ENCODE measurements at regions not wholly inside any gene's neighbourhood (a gene's known extent, or its start where the extent isn't known, plus 50 kb on each side); places are given as distances from the start of the nearest gene placed in this dataset.

GRCh38 chr3:116864590-116864927, 155.0 kb downstream of the TUSC7 start:
- no peak for TF ChIP-seq CTCF (IDR thresholded peaks at IDR 0.05; ENCODE audit: insufficient read depth, low read depth, low read length)
- H3K4me3 ChIP-seq (ENCODE audit: low read depth, low read length): no peak overlapping the region
- DNase-seq (ENCODE audit: low read depth): no peak

GRCh38 chr3:116870379-116870778, 160.8 kb downstream of the TUSC7 start:
- no peak overlapping the region for H3K4me3 ChIP-seq (ENCODE audit: low read depth, low read length)
- TF ChIP-seq CTCF (IDR thresholded peaks at IDR 0.05; ENCODE audit: insufficient read depth, low read depth, low read length): no peak
- no peak for DNase-seq (ENCODE audit: low read depth)

- no peak overlapping the region for H3K4me3 ChIP-seq (ENCODE audit: low read depth, low read length)
- DNase-seq (ENCODE audit: low read depth): no peak
- no peak for TF ChIP-seq CTCF (IDR thresholded peaks at IDR 0.05; ENCODE audit: insufficient read depth, low read depth, low read length)
Observed at GRCh38 chr3:116871905-116872304, 162.3 kb downstream of the TUSC7 start.

GRCh38 chr3:116872688-116873087, 163.1 kb downstream of the TUSC7 start:
- no peak for TF ChIP-seq CTCF (IDR thresholded peaks at IDR 0.05; ENCODE audit: insufficient read depth, low read depth, low read length)
- no peak overlapping the region for H3K4me3 ChIP-seq (ENCODE audit: low read depth, low read length)
- DNase-seq (ENCODE audit: low read depth): no peak

GRCh38 chr3:116873142-116873541, 163.6 kb downstream of the TUSC7 start:
- H3K4me3 ChIP-seq (ENCODE audit: low read depth, low read length): no peak overlapping the region
- no peak for DNase-seq (ENCODE audit: low read depth)
- TF ChIP-seq CTCF (IDR thresholded peaks at IDR 0.05; ENCODE audit: insufficient read depth, low read depth, low read length): no peak

GRCh38 chr3:116877968-116878367, 168.4 kb downstream of the TUSC7 start:
- H3K4me3 ChIP-seq (ENCODE audit: low read depth, low read length): no peak overlapping the region
- no peak for TF ChIP-seq CTCF (IDR thresholded peaks at IDR 0.05; ENCODE audit: insufficient read depth, low read depth, low read length)
- DNase-seq (ENCODE audit: low read depth): no peak

GRCh38 chr3:116886202-116886893, 176.8 kb downstream of the TUSC7 start:
- H3K4me3 ChIP-seq (ENCODE audit: low read depth, low read length): no peak overlapping the region
- TF ChIP-seq CTCF (IDR thresholded peaks at IDR 0.05; ENCODE audit: insufficient read depth, low read depth, low read length): no peak
- DNase-seq (ENCODE audit: low read depth): no peak
